CD14-positive monocyte (primary cell): ENCODE measurements at regions not wholly inside any gene's neighbourhood (a gene's known extent, or its start where the extent isn't known, plus 50 kb on each side); places are given as distances from the start of the nearest gene placed in this dataset.

ENCODE experiments used
- DNase-seq, 3 donors: peaks; one replicate each; pipeline ENCODE4 v3.0.0-alpha.2; 2011 to 2022
- H2AFZ ChIP-seq: 2 replicates; pipeline ENCODE4 v1.6.0; 2012; ENCODE audit warnings: mild to moderate bottlenecking, low read depth, low read length, inconsistent platforms; ENCODE audit not compliant: insufficient read depth, poor library complexity, severe bottlenecking
- H3K27ac ChIP-seq, 2 donors: 1 replicate in 1 of 2; 2 replicates in 1 of 2; pipeline ENCODE4 v1.5.1; 2012 to 2013; ENCODE audit warnings: low read length in 2 of 2, control low read depth in 1 of 2, inconsistent platforms in 1 of 2, low read depth in 1 of 2, mild to moderate bottlenecking in 1 of 2
- H3K27me3 ChIP-seq, 2 donors: one replicate each; pipeline versions ENCODE4 v1.6.0 to v1.6.1; 2011 to 2013; ENCODE audit warnings: low read length in 2 of 2; ENCODE audit not compliant: control insufficient read depth in 2 of 2, insufficient read depth in 2 of 2
- H3K36me3 ChIP-seq, 2 donors: replicated peaks in 1 of 2; 1 replicate in 1 of 2; 2 replicates in 1 of 2; pipeline versions ENCODE4 v1.5.1 to v1.6.1; 2012 to 2013; ENCODE audit warnings: low read length in 2 of 2, control low read depth in 1 of 2, inconsistent platforms in 1 of 2, mild to moderate bottlenecking in 1 of 2; ENCODE audit not compliant: insufficient read depth in 2 of 2, control insufficient read depth in 1 of 2
- H3K4me1 ChIP-seq, 2 donors: 1 replicate in 1 of 2; 2 replicates in 1 of 2; pipeline versions ENCODE4 v1.5.1 to v1.6.1; 2012 to 2013; ENCODE audit warnings: low read length in 2 of 2, control low read depth in 1 of 2, inconsistent platforms in 1 of 2, mild to moderate bottlenecking in 1 of 2, moderate library complexity in 1 of 2; ENCODE audit not compliant: insufficient read depth in 2 of 2, control insufficient read depth in 1 of 2
- H3K4me2 ChIP-seq: replicated peaks from 2 replicates; pipeline ENCODE3; 2012; ENCODE audit warnings: low read length, moderate library complexity, mild to moderate bottlenecking; ENCODE audit not compliant: poor library complexity, severe bottlenecking; ENCODE audit errors: extremely low read depth
- H3K4me3 ChIP-seq, 3 experiments: fragments of 200-600 bp in 1 of 3; sonication (generic) in 1 of 3; replicated peaks in 1 of 3; 1 replicate in 2 of 3; 2 replicates in 1 of 3; pipeline ENCODE4 v1.5.1; 2011 to 2013; ENCODE audit warnings: low read length in 3 of 3, mild to moderate bottlenecking in 3 of 3, control low read depth in 2 of 3, low read depth in 2 of 3, inconsistent platforms in 1 of 3, moderate library complexity in 1 of 3
- H3K79me2 ChIP-seq: 2 replicates; pipeline ENCODE4 v1.6.0; 2012; ENCODE audit warnings: mild to moderate bottlenecking, control low read depth, inconsistent platforms, low read length, moderate library complexity; ENCODE audit not compliant: insufficient read depth
- H3K9ac ChIP-seq: 2 replicates; pipeline ENCODE4 v1.6.0; 2017; ENCODE audit warnings: low read length, mild to moderate bottlenecking; ENCODE audit not compliant: insufficient read depth, poor library complexity, severe bottlenecking
- H3K9me3 ChIP-seq, 2 donors: replicated peaks in 1 of 2; 1 replicate in 1 of 2; 2 replicates in 1 of 2; pipeline versions ENCODE4 v1.5.1 to v1.6.1; 2012 to 2013; ENCODE audit warnings: low read length in 2 of 2, control low read depth in 1 of 2; ENCODE audit not compliant: control insufficient read depth in 1 of 2, insufficient read depth in 1 of 2
- H4K20me1 ChIP-seq: 2 replicates; pipeline ENCODE4 v1.6.0; 2012; ENCODE audit warnings: mild to moderate bottlenecking, low read length, control low read depth, moderate library complexity; ENCODE audit not compliant: insufficient read depth
- H3K27ac Mint-ChIP-seq, 7 donors: one replicate each; pipeline ENCODE4 v1.8.0; 2020; ENCODE audit warnings: mild to moderate bottlenecking in 7 of 7, mixed read lengths in 7 of 7, moderate library complexity in 6 of 7, inconsistent platforms in 2 of 7
- H3K27me3 Mint-ChIP-seq, 3 donors: one replicate each; pipeline ENCODE4 v1.8.0; 2021 to 2022; ENCODE audit warnings: low read depth in 3 of 3, mild to moderate bottlenecking in 3 of 3, mixed read lengths in 3 of 3, moderate library complexity in 3 of 3, inconsistent platforms in 1 of 3
- H3K36me3 Mint-ChIP-seq, 2 donors: one replicate each; pipeline ENCODE4 v1.8.0; 2020; ENCODE audit warnings: mixed read lengths in 2 of 2, inconsistent platforms in 1 of 2, mild to moderate bottlenecking in 1 of 2
- H3K4me1 Mint-ChIP-seq: one replicate; pipeline ENCODE4 v1.8.0; 2020; ENCODE audit warnings: mild to moderate bottlenecking, mixed read lengths
- H3K4me3 Mint-ChIP-seq, 2 donors: one replicate each; pipeline ENCODE4 v1.8.0; 2020; ENCODE audit warnings: mild to moderate bottlenecking in 2 of 2, mixed read lengths in 2 of 2, moderate library complexity in 1 of 2
- H3K9me3 Mint-ChIP-seq, 7 donors: one replicate each; pipeline ENCODE4 v1.8.0; 2020 to 2022; ENCODE audit warnings: mixed read lengths in 7 of 7, mild to moderate bottlenecking in 6 of 7, moderate library complexity in 6 of 7, inconsistent platforms in 2 of 7
- WGBS: methylation state at CpG from one replicate; pipeline ENCODE4 v1.1.5; 2013; ENCODE audit warnings: missing lambda C conversion rate; ENCODE audit not compliant: insufficient coverage; 5-methylcytosine and 5-hydroxymethylcytosine counted together
- intact Hi-C, 2 donors: fragments of 100-400 bp; cut with micrococcal nuclease; formaldehyde crosslinking; loops; one replicate each; pipeline versions ENCODE4 v1.15.0 to v1.15.1; 2023
- TF ChIP-seq, protein P1 (sequence below): fragments of 200-600 bp; IDR thresholded peaks from one replicate; pipeline ENCODE4 v1.8.0; 2022; ENCODE audit warnings: antibody characterized with exemption, mild to moderate bottlenecking

DNA sequence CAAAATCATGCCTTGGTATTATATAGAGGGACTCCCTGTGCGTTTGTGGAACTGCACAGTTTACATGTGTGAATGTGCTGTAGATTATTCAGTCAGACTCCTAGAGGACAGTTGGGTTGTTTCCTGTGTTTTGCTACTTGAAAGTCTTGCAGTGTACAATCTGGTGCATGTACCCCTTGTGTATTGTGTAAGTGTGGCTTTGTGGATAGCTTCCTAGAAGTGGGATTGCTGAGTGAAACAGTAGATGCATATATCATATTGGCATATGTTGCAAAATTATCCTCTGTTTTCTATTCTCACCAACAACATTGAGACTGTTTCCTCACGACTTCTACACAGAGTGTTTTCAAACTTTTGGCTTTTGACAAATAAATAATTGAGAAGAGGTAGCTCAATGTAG, 263.7 kb downstream of the MAP2K6 start:
- Histone ChIP-seq H3K4me2 (no peak overlapping the region), H3K27ac (no peak overlapping the region), H3K4me1 (no peaks in the 10 kb centered on the region), H3K36me3 (no peaks in the 10 kb centered on the region), H3K79me2 (no peaks in the 10 kb centered on the region), H3K9ac (no peak overlapping the region), H3K4me3 (no peak overlapping the region), H3K27me3 (no peaks in the 10 kb centered on the region), H4K20me1 (no peaks in the 10 kb centered on the region), H3K9me3 (no peaks in the 10 kb centered on the region), H2AFZ (no peak overlapping the region)
- Mint-ChIP-seq H3K36me3 (no peaks in the 10 kb centered on the region), H3K9me3 (peaks cover 0 to 6% (median 3%) of the 10 kb centered on the region in 7 donors), H3K27ac (no peak overlapping the region), H3K27me3 (peaks cover 0 to 3% (median 0%) of the 10 kb centered on the region in 3 donors), H3K4me3 (no peak overlapping the region), H3K4me1 (no peaks in the 10 kb centered on the region)
- intact Hi-C loops, result no loop called here
- DNase-seq, result no peak
- TF ChIP-seq, protein P1, sequence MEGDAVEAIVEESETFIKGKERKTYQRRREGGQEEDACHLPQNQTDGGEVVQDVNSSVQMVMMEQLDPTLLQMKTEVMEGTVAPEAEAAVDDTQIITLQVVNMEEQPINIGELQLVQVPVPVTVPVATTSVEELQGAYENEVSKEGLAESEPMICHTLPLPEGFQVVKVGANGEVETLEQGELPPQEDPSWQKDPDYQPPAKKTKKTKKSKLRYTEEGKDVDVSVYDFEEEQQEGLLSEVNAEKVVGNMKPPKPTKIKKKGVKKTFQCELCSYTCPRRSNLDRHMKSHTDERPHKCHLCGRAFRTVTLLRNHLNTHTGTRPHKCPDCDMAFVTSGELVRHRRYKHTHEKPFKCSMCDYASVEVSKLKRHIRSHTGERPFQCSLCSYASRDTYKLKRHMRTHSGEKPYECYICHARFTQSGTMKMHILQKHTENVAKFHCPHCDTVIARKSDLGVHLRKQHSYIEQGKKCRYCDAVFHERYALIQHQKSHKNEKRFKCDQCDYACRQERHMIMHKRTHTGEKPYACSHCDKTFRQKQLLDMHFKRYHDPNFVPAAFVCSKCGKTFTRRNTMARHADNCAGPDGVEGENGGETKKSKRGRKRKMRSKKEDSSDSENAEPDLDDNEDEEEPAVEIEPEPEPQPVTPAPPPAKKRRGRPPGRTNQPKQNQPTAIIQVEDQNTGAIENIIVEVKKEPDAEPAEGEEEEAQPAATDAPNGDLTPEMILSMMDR, result no peak
- WGBS, result 100% methylated on average over 1 of the region's 2 CpGs

- Histone ChIP-seq H3K79me2 (no peaks in the 10 kb centered on the region), H3K27ac (no peak overlapping the region), H3K9me3 (no peaks in the 10 kb centered on the region), H3K9ac (no peak overlapping the region), H3K4me1 (no peaks in the 10 kb centered on the region), H3K4me2 (no peak overlapping the region), H2AFZ (no peak overlapping the region), H3K36me3 (no peaks in the 10 kb centered on the region), H4K20me1 (no peaks in the 10 kb centered on the region), H3K27me3 (no peaks in the 10 kb centered on the region), H3K4me3 (no peak overlapping the region)
- TF ChIP-seq, protein P1, result no peak
- Mint-ChIP-seq H3K4me3 (no peak overlapping the region), H3K27ac (no peak overlapping the region), H3K27me3 (peaks cover 0 to 3% (median 0%) of the 10 kb centered on the region in 3 donors), H3K9me3 (peaks cover 0 to 4% (median 3%) of the 10 kb centered on the region in 7 donors), H3K4me1 (no peaks in the 10 kb centered on the region), H3K36me3 (no peaks in the 10 kb centered on the region)
- intact Hi-C loops, result no loop called here
- no peak for DNase-seq
- WGBS, result no CpG with 5 or more reads among the region's 5 CpGs
Measured at GRCh38 chr17:69679829-69680228, 265.3 kb downstream of the MAP2K6 start.
